CD4-positive, CD25-positive, alpha-beta regulatory T cell (primary cell): ENCODE measurements at regions not wholly inside any gene's neighbourhood (a gene's known extent, or its start where the extent isn't known, plus 50 kb on each side); places are given as distances from the start of the nearest gene placed in this dataset.

ENCODE experiments used
- ATAC-seq, 2 donors: fragments of 150-1000 bp; cut with Tn5 transposase; one replicate each; pipeline ENCODE4 v1.10.0; 2021; ENCODE audit warnings: low read depth in 2 of 2, moderate number of reproducible peaks in 2 of 2, moderate library complexity in 1 of 2
- DNase-seq, 3 donors: peaks; one replicate each; pipeline versions ENCODE4 v3.0.0 to v3.0.0-alpha.2; 2012 to 2022; ENCODE audit warnings: mixed read lengths in 1 of 3
- H3K27ac ChIP-seq: one replicate; pipeline ENCODE4 v1.7.0; 2013; ENCODE audit warnings: mild to moderate bottlenecking, low read length; ENCODE audit not compliant: insufficient read depth, poor library complexity, severe bottlenecking
- H3K27me3 ChIP-seq: one replicate; pipeline ENCODE4 v1.7.0; 2013; ENCODE audit warnings: low read length; ENCODE audit not compliant: control insufficient read depth, insufficient read depth
- H3K36me3 ChIP-seq: one replicate; pipeline ENCODE4 v1.7.0; 2013; ENCODE audit warnings: mild to moderate bottlenecking, low read length, moderate library complexity; ENCODE audit not compliant: control insufficient read depth, insufficient read depth
- H3K4me1 ChIP-seq: 2 replicates; pipeline ENCODE4 v1.7.0; 2013; ENCODE audit warnings: mild to moderate bottlenecking, low read length; ENCODE audit not compliant: insufficient read depth, control insufficient read depth, poor library complexity, severe bottlenecking
- H3K4me3 ChIP-seq: one replicate; pipeline ENCODE4 v1.7.0; 2013; ENCODE audit warnings: low read depth, mild to moderate bottlenecking, low read length, moderate library complexity
- H3K9me3 ChIP-seq, 2 experiments: 1 replicate in 1 of 2; 2 replicates in 1 of 2; pipeline ENCODE4 v1.7.0; 2013; ENCODE audit warnings: low read length in 2 of 2, mild to moderate bottlenecking in 1 of 2, moderate library complexity in 1 of 2; ENCODE audit not compliant: control insufficient read depth in 2 of 2
- H3K27ac Mint-ChIP-seq, 3 donors: one replicate each; pipeline ENCODE4 v1.8.0; 2020 to 2022; ENCODE audit warnings: mild to moderate bottlenecking in 3 of 3, mixed read lengths in 3 of 3, moderate library complexity in 2 of 3
- H3K27me3 Mint-ChIP-seq: one replicate; pipeline ENCODE4 v1.8.0; 2022; ENCODE audit warnings: mild to moderate bottlenecking, mixed read lengths
- H3K36me3 Mint-ChIP-seq: one replicate; pipeline ENCODE4 v1.8.0; 2020; ENCODE audit warnings: mixed read lengths
- H3K4me1 Mint-ChIP-seq, 4 donors: one replicate each; pipeline ENCODE4 v1.8.0; 2020 to 2022; ENCODE audit warnings: mixed read lengths in 4 of 4, mild to moderate bottlenecking in 1 of 4
- H3K4me3 Mint-ChIP-seq, 4 donors: one replicate each; pipeline ENCODE4 v1.8.0; 2020 to 2022; ENCODE audit warnings: mild to moderate bottlenecking in 4 of 4, mixed read lengths in 4 of 4, moderate library complexity in 3 of 4
- H3K9me3 Mint-ChIP-seq, 7 donors: one replicate each; pipeline ENCODE4 v1.8.0; 2020 to 2022; ENCODE audit warnings: mixed read lengths in 7 of 7, mild to moderate bottlenecking in 3 of 7, moderate library complexity in 2 of 7

GRCh38 chr10:83909001-83909400 is 230.3 kb upstream of the GHITM start:
- Histone ChIP-seq H3K4me3 (no peak overlapping the region), H3K4me1 (no peaks in the 10 kb centered on the region), H3K27ac (no peak overlapping the region), H3K36me3 (no peaks in the 10 kb centered on the region), H3K27me3 (no peaks in the 10 kb centered on the region), H3K9me3 (no peaks in the 10 kb centered on the region)
- Mint-ChIP-seq H3K4me3 (no peak overlapping the region), H3K4me1 (no peaks in the 10 kb centered on the region), H3K27ac (no peak overlapping the region), H3K36me3 (no peaks in the 10 kb centered on the region), H3K27me3 (no peaks in the 10 kb centered on the region), H3K9me3 (peaks cover 0 to 4% (median 0%) of the 10 kb centered on the region in 7 donors)
- no peak for ATAC-seq
- DNase-seq = no peak

- DNase-seq (no peak), ATAC-seq (no peak)
- Histone ChIP-seq H3K36me3 (no peaks in the 10 kb centered on the region), H3K27ac (no peak overlapping the region), H3K4me3 (no peak overlapping the region), H3K27me3 (no peaks in the 10 kb centered on the region), H3K9me3 (no peaks in the 10 kb centered on the region), H3K4me1 (no peaks in the 10 kb centered on the region)
- H3K27ac Mint-ChIP-seq = no peak overlapping the region
- H3K36me3 Mint-ChIP-seq = no peaks in the 10 kb centered on the region
- peaks cover 0 to 2% (median 0%) of the 10 kb centered on the region in 7 donors for H3K9me3 Mint-ChIP-seq
- H3K27me3 Mint-ChIP-seq = peaks cover 3% of the 10 kb centered on the region
- H3K4me3 Mint-ChIP-seq = no peak overlapping the region
- H3K4me1 Mint-ChIP-seq = no peaks in the 10 kb centered on the region
Measured at GRCh38 chr10:83915801-83916200, 223.5 kb upstream of the GHITM start.

DNA sequence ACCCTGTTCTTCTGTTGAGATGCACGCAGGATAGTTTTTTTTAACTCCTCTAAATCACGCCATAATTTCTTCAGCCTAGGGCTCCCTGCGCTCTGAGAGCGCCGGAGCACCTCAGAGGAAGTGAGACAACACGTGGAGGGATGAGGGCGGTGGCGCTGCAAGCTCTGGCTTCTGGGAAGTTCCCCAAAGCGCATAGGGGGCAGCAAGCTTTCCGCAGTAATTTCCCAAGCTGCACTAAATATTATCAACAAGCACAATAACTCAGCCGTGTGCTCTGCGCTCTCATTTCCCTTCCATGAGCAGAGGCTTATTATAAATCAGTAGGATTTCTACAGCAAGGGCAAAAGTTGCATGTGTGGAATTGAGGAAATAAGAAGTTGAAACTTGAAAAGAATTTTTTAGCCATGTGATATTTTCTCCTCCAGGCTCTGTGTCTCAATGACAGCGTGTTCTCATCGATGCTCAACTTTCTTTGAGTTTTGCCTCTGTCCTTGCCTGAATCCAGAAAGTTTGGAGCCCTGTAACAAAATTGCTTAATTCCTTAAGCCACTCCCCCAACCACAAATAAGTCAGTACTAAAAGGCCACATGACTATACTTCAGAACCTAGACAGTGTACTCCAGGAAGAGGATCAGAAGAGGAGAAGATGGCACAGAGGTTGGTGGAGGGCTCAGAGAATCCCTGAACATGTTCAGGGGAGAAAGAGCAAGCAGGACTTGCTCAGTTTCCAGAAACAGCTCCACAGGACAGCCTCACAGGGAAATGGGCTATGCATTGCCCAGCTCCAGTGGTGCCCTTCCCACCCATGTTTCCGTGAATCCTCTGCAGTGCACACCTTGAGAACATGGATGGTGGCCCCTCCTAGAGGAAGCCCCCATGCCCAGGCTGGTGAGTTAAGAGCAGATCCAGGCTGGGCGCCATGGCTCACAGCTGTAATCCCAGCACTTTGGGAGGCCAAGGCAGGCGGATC is 221.5 kb upstream of the GHITM start:
- ATAC-seq (no peak), DNase-seq (no peak)
- H3K36me3 Mint-ChIP-seq = no peaks in the 10 kb centered on the region
- H3K4me3 Mint-ChIP-seq = no peak overlapping the region
- H3K27ac ChIP-seq = no peak overlapping the region
- H3K27me3 Mint-ChIP-seq = peaks cover 4% of the 10 kb centered on the region
- no peak overlapping the region for H3K4me3 ChIP-seq
- H3K4me1 ChIP-seq = no peaks in the 10 kb centered on the region
- H3K27ac Mint-ChIP-seq = no peak overlapping the region
- no peaks in the 10 kb centered on the region for H3K4me1 Mint-ChIP-seq
- no peaks in the 10 kb centered on the region for H3K27me3 ChIP-seq
- H3K36me3 ChIP-seq = no peaks in the 10 kb centered on the region
- H3K9me3 ChIP-seq = no peaks in the 10 kb centered on the region
- H3K9me3 Mint-ChIP-seq = peaks cover 0 to 1% (median 0%) of the 10 kb centered on the region in 7 donors

- H3K4me1 ChIP-seq = no peaks in the 10 kb centered on the region
- no peaks in the 10 kb centered on the region for H3K4me1 Mint-ChIP-seq
- no peaks in the 10 kb centered on the region for H3K27me3 ChIP-seq
- H3K27ac ChIP-seq = no peak overlapping the region
- no peak overlapping the region for H3K4me3 ChIP-seq
- no peaks in the 10 kb centered on the region for H3K36me3 ChIP-seq
- H3K9me3 Mint-ChIP-seq = no peaks in the 10 kb centered on the region
- no peak overlapping the region for H3K4me3 Mint-ChIP-seq
- H3K9me3 ChIP-seq = no peaks in the 10 kb centered on the region
- H3K27me3 Mint-ChIP-seq = peaks cover 4% of the 10 kb centered on the region
- no peak overlapping the region for H3K27ac Mint-ChIP-seq
- H3K36me3 Mint-ChIP-seq = no peaks in the 10 kb centered on the region
- DNase-seq = no peak
- no peak for ATAC-seq
Measured at GRCh38 chr10:83919187-83919586, 220.1 kb upstream of the GHITM start.

DNA sequence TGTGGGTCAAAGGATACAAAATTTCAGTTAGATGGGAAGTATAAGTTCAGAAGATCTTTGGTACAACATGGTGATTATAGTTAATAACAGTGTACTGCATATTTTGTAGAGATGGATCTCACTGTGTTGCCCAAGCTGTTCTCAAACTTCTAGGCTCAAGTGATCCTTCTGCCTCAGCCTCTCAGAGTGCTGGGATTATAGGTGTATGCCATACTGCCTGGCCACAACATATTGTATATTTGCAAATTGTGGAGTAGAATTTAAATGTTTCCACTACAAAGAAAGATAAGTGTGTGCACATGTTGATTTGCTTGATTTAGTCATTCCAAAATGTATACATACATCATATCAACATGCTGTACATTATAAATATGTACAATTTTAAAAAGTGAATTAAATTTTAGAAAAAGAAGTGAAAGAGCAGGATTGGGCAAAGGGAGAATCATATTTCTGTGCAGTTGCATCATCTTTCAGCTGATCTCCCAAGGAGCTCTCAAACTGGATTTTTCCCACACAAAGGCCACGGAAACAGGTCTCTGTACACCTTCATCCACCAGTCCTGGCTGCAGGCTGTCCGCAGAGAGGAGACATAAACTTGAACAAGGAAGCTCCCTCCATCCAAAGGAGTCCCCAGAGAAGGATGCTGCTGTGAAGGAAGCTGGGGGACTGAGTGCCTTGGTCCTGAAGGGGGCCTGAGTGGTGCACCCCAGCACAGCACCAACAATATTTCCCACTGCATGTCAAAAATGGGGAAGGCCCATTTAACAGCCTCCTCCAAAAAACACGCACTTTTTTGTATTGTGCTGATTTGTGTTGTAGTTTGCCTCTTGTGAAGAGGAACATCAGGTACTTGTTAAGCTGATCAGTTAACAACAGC is 217.1 kb upstream of the GHITM start:
- Mint-ChIP-seq H3K27ac (no peak overlapping the region), H3K4me1 (no peaks in the 10 kb centered on the region), H3K4me3 (no peak overlapping the region), H3K36me3 (no peaks in the 10 kb centered on the region), H3K27me3 (peaks cover 4% of the 10 kb centered on the region), H3K9me3 (peaks cover 0 to 2% (median 0%) of the 10 kb centered on the region in 7 donors)
- Histone ChIP-seq H3K4me1 (no peaks in the 10 kb centered on the region), H3K4me3 (no peak overlapping the region), H3K27ac (no peak overlapping the region), H3K27me3 (no peaks in the 10 kb centered on the region), H3K9me3 (no peaks in the 10 kb centered on the region), H3K36me3 (no peaks in the 10 kb centered on the region)
- ATAC-seq = no peak
- no peak for DNase-seq

DNA sequence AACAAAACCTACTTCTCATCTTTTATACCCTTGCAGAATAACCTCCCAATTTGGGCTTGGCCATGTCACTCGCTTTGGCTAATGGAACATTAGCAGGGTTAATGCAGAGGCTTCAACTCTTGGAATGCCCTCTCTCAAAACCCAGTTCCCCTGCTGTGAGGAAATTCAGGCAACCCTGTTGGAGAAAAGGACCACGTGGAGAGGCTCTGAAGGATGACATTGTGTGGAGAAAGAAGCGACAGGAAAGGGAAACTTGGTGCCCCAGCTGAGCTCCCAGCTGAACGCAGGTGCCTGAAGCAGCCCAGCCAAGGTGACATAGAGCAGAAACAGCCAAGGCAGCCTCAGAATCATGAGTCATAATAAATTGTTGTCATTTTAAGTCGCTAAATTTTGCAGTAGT is 214.2 kb upstream of the GHITM start:
- peaks cover 0 to 5% (median 0%) of the 10 kb centered on the region in 7 donors for H3K9me3 Mint-ChIP-seq
- H3K27ac Mint-ChIP-seq = no peak overlapping the region
- ATAC-seq = no peak

GRCh38 chr10:83926606-83927005 is 212.7 kb upstream of the GHITM start:
- Mint-ChIP-seq H3K4me1 (no peaks in the 10 kb centered on the region), H3K4me3 (no peak overlapping the region), H3K27ac (no peak overlapping the region), H3K9me3 (peaks cover 0 to 5% (median 0%) of the 10 kb centered on the region in 7 donors), H3K27me3 (no peaks in the 10 kb centered on the region), H3K36me3 (no peaks in the 10 kb centered on the region)
- ATAC-seq (no peak), DNase-seq (no peak)
- Histone ChIP-seq H3K4me1 (no peaks in the 10 kb centered on the region), H3K36me3 (no peaks in the 10 kb centered on the region), H3K4me3 (no peak overlapping the region), H3K27ac (no peak overlapping the region), H3K27me3 (no peaks in the 10 kb centered on the region), H3K9me3 (no peaks in the 10 kb centered on the region)

More for the DNA sequence above, 214.2 kb upstream of the GHITM start:
- Mint-ChIP-seq H3K36me3 (no peaks in the 10 kb centered on the region), H3K4me1 (no peaks in the 10 kb centered on the region), H3K27me3 (peaks cover 4% of the 10 kb centered on the region), H3K4me3 (no peak overlapping the region)
- no peaks in the 10 kb centered on the region for H3K27me3 ChIP-seq
- no peaks in the 10 kb centered on the region for H3K9me3 ChIP-seq
- no peaks in the 10 kb centered on the region for H3K4me1 ChIP-seq
- DNase-seq = no peak
- no peak overlapping the region for H3K27ac ChIP-seq
- no peak overlapping the region for H3K4me3 ChIP-seq
- no peaks in the 10 kb centered on the region for H3K36me3 ChIP-seq
